ENCODE measurements at regions not wholly inside any gene's neighbourhood (a gene's known extent, or its start where the extent isn't known, plus 50 kb on each side); places are given as distances from the start of the nearest gene placed in this dataset.

GRCh38 chr2:15756011-15756550 is 164.4 kb downstream of the DDX1 start:
- TF ChIP-seq CTCF (IDR thresholded peaks at IDR 0.05; ENCODE audit: borderline replicate concordance, extremely low read depth, low read length, poor library complexity, severe bottlenecking) (no peak), EZH2 (IDR thresholded peaks at IDR 0.05; ENCODE audit: borderline replicate concordance, low read depth, low read length, severe bottlenecking) (no peak)

Measured in DND-41 (cell line).